Globus pallidus (tissue), 1 donor: ENCODE measurements at regions not wholly inside any gene's neighbourhood (a gene's known extent, or its start where the extent isn't known, plus 50 kb on each side); places are given as distances from the start of the nearest gene placed in this dataset.

Source experiments
- DNase-seq: peaks from one replicate; pipeline ENCODE4 v3.0.0-alpha.2; 2015; ENCODE audit warnings: low spot score

GRCh38 chr9:89723469-89724100, 118.8 kb downstream of the GADD45G start:
- no peak for DNase-seq

GRCh38 chr9:89724659-89725058, 119.8 kb downstream of the GADD45G start:
- DNase-seq: no peak

- no peak for DNase-seq
Observed at GRCh38 chr9:89725271-89725670, 120.5 kb downstream of the GADD45G start.

- no peak for DNase-seq
Observed at GRCh38 chr9:89729954-89730530, 125.2 kb downstream of the GADD45G start.

- no peak for DNase-seq
Observed at GRCh38 chr9:89730715-89731114, 125.9 kb downstream of the GADD45G start.

GRCh38 chr9:89731262-89732182, 126.7 kb downstream of the GADD45G start:
- no peak for DNase-seq

- no peak for DNase-seq
Observed at GRCh38 chr9:89732295-89732938, 127.6 kb downstream of the GADD45G start.

GRCh38 chr9:89732939-89733324, 128.1 kb downstream of the GADD45G start:
- no peak for DNase-seq

GRCh38 chr9:89734600-89735041, 129.8 kb downstream of the GADD45G start:
- no peak for DNase-seq

- DNase-seq: no peak
Observed at GRCh38 chr9:89738137-89738932, 133.5 kb downstream of the GADD45G start.

GRCh38 chr9:89739511-89739910, 134.7 kb downstream of the GADD45G start:
- DNase-seq: no peak

- no peak for DNase-seq
Observed at GRCh38 chr9:89739916-89740315, 135.1 kb downstream of the GADD45G start.

- no peak for DNase-seq
Observed at GRCh38 chr9:89740722-89741121, 135.9 kb downstream of the GADD45G start.

- no peak for DNase-seq
Observed at GRCh38 chr9:89742660-89743059, 137.8 kb downstream of the GADD45G start.

GRCh38 chr9:89743216-89743572, 138.4 kb downstream of the GADD45G start:
- DNase-seq: no peak

GRCh38 chr9:89743573-89744254, 138.9 kb downstream of the GADD45G start:
- no peak for DNase-seq

GRCh38 chr9:89744255-89744648, 139.4 kb downstream of the GADD45G start:
- DNase-seq: no peak

- no peak for DNase-seq
Observed at GRCh38 chr9:89744730-89745129, 139.9 kb downstream of the GADD45G start.

- no peak for DNase-seq
Observed at GRCh38 chr9:89745601-89746376, 141.0 kb downstream of the GADD45G start.

- DNase-seq: no peak
Observed at GRCh38 chr9:89746385-89747116, 141.7 kb downstream of the GADD45G start.
